GM12872 (cell line): ENCODE measurements at regions not wholly inside any gene's neighbourhood (a gene's known extent, or its start where the extent isn't known, plus 50 kb on each side); places are given as distances from the start of the nearest gene placed in this dataset.

ENCODE experiments used
- TF ChIP-seq, protein P1 (sequence below): IDR thresholded peaks from 3 replicates; pipeline ENCODE4 v1.5.1; 2011; ENCODE audit warnings: low read depth, mild to moderate bottlenecking, low read length, moderate library complexity; ENCODE audit not compliant: insufficient read depth

DNA sequence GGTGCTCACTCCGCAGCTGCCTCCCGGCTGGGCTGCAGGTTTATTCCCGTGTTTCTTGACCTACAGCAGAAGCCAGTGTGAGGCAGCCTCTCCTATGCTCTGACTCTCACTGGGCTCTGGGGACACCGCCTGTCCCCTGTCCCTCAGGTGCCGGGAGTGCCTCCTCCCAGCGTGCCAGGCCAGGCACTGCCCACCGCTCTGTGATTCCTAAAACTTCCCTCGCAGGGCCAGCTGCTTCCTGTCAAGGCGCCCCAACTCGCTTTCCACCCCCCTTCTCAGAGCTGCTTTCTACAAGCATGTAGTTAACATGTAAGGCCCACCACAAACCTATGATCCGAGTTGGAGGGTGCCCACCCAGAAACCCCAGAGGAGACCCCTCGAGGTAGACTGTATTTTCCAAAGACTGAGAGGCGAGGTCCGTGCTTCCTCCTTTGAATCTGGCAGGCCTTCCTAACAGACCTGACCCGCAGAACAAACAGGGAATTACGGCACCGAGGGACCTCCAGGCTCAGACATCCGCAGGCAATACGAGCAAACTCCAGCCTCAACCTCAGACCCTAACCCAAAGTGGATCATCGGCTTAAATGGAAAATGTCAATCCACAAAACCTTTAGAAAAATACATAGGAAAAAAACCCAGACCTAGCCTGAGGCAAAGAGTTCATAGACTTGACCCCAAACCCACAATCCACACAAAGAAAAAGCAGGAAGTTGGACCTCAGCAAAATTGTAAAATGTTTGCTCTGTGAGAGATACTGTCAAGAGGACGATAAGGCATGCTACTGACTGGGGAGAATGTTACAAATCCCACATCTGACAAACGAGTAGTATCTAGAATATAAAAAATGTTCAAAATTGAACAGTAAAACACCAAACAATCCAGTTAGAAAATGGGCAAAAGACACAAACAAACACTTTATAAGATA, 121.3 kb upstream of the IQSEC1 start:
- TF ChIP-seq, protein P1, sequence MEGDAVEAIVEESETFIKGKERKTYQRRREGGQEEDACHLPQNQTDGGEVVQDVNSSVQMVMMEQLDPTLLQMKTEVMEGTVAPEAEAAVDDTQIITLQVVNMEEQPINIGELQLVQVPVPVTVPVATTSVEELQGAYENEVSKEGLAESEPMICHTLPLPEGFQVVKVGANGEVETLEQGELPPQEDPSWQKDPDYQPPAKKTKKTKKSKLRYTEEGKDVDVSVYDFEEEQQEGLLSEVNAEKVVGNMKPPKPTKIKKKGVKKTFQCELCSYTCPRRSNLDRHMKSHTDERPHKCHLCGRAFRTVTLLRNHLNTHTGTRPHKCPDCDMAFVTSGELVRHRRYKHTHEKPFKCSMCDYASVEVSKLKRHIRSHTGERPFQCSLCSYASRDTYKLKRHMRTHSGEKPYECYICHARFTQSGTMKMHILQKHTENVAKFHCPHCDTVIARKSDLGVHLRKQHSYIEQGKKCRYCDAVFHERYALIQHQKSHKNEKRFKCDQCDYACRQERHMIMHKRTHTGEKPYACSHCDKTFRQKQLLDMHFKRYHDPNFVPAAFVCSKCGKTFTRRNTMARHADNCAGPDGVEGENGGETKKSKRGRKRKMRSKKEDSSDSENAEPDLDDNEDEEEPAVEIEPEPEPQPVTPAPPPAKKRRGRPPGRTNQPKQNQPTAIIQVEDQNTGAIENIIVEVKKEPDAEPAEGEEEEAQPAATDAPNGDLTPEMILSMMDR: no peak

DNA sequence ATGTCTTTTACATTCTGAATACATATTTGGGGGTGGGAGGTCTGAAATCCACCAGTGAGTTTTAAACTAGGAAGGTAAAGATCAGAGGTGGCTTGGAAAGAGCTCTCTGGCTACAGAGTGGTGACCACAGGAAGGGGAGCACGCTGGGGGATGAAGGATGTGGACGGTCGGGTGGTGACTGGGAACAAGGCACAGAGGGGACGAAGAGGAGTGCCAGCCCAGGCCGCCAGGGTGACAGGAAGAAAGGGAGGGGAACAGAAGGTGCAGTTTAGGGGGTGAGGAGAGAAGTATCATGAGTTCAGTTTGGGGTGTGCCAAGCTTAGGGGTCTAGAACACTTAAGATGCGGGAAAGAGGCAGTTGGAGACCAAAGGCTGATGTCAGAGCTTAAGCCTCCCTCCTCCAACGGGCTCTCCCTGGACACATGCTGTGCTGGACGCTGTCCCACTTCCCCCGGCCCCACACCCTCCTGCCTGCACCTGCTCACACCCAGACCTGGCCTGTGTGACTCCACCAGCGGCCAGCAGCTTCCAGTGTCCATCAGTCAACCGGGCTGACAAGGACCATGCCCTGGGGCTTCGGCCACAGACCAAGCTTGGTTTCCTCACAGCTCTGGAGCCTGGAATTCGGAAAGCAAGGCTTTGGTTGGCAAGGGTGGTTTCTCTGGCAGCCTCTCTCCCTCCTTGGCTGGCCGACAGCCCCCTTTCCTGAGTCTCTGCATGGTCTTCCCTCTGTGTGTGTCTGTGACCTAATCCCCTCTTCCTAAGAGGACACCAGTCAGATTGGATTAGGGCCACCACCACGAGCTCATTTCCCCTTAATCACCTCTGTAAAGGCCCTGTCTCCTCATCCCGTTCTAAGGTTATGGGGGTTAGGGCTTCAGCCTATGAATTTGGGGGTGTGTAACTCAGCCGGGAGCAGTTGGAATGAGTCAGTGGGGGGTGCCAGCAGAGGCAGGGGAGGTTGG, 120.4 kb upstream of the IQSEC1 start:
- TF ChIP-seq, protein P1: no peak

DNA sequence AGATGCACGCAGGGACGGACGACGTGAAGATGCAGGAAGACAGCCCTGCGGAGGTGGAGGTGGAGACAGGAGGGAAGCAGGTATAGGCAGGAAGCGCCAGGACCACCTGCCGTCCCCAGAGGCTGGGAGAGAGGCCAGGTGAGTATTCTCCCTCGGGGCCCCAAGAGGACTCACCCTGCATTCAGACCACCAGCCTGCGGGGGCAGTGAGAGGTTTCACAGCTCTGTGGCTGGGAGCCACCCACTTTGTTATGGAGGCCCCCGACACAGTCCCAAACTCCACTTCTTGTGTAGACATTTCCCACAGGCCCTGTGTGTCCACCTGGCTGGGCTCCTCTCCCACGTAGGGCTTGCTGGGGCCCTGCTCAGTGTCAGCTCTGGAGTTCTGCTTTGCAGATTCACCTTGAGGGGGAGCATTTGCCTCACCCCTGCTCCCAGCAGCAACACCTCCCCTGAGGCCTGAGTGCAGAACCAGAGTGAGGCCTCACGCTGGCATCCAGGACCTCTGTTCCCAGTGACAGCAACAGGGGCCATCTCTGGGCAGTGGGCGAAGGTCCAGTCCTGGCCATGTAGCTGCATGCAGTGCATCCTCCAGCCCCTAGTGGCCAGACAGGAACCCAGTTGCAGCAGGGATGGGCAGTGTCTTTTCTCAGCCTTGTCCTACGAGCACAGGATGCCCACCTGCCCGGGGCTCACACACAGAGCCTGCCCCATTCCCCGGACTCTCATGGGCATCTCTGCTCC, 119.4 kb upstream of the IQSEC1 start:
- TF ChIP-seq, protein P1: peak; percentile 67

DNA sequence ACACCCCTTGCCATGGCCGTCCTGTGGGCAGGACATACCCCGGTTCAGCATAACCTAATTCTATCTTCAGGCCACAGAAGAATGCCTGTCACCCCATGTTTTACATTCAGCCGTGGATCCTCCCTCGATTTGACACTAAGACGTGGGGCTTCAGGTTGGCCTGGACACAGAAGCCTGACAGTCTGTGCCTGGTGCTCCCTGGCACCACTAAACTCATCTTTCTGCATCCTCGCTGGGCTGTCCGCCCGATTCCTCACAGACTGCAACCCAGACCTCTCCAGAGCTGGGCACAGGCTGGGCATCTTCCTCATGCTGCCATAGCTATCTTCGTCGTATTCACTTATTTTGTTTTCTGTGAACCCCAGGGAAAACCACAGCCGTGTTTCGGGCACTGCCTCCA, 117.8 kb upstream of the IQSEC1 start:
- TF ChIP-seq, protein P1: no peak

DNA sequence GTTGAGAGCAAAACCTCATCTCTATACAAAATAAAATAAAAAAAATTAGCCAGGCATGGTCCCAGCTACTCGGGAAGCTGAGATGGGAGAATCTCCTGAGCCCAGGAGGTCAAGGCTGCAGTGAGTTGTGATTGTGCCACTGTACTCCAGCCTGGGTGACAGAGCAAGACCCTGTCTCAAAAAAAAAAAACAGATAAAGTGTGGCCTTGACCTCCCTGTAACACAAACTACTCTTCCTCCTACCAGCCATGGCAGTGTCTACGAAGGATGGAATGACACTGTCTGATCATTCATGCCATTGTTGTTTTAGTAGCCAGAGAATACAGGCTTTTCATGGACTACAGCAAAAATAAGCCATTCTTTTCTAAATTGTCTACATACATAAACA, 117.1 kb upstream of the IQSEC1 start:
- TF ChIP-seq, protein P1: no peak

DNA sequence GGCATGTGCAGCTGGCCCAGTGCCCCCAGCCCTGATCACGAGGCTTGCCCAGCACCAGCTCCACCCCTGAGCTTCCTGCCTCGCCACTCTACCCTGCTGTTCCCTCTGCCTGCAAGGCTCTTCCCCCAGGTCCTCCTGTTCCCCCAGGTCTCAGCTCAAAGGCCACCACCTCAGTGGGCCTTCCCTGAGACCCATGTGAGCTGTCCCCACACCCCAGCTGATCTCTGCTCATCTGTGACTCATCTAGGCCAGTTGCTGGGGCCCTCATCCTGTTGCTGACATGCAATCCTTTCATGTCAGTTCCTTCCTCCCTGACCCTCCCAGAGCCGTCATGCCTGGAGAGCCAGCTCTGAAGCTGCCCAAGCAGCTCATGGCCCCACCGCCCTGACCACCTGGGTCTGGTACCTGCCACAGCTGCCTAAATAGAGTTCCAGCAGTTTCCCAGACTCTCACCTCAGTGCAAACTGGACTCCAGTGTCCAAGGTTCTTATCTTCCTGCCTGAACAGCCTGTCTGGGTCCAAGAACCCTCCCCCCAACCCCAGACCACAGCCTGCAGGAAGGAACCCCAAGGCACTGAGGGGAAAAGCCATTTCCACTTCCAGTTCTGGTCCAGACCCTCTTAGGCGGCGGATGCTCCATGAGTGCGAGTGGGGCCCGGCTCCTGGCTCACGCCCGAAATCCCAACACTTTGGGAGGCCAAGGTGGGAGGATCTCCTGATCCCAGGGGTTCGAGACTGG, 116.6 kb upstream of the IQSEC1 start:
- TF ChIP-seq, protein P1: no peak
